ENCODE measurements at regions not wholly inside any gene's neighbourhood (a gene's known extent, or its start where the extent isn't known, plus 50 kb on each side); places are given as distances from the start of the nearest gene placed in this dataset.

DNA sequence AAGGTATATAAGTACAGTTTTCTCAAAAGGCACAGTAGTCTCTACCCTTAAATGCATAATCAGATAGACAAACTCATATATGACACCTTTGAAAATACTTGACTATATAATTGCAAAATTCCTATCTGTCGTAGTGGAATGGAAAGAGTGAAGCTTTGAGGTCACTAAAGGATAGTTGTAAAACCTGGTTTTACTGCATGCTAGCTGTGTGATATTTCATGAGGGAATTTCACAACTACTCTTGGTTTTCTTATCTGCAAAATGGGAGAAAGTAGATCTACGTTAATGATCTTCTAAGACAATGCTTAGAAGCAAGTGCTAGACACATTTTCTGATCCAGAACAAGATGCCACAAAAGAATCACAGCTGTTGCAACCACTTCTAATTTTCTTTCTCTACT lies 332.2 kb downstream of the AASDHPPT start:
- no peak for DNase-seq (ENCODE audit: insufficient read length, low spot score)
- TF ChIP-seq, protein P1, sequence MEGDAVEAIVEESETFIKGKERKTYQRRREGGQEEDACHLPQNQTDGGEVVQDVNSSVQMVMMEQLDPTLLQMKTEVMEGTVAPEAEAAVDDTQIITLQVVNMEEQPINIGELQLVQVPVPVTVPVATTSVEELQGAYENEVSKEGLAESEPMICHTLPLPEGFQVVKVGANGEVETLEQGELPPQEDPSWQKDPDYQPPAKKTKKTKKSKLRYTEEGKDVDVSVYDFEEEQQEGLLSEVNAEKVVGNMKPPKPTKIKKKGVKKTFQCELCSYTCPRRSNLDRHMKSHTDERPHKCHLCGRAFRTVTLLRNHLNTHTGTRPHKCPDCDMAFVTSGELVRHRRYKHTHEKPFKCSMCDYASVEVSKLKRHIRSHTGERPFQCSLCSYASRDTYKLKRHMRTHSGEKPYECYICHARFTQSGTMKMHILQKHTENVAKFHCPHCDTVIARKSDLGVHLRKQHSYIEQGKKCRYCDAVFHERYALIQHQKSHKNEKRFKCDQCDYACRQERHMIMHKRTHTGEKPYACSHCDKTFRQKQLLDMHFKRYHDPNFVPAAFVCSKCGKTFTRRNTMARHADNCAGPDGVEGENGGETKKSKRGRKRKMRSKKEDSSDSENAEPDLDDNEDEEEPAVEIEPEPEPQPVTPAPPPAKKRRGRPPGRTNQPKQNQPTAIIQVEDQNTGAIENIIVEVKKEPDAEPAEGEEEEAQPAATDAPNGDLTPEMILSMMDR (IDR thresholded peaks at IDR 0.05; ENCODE audit: insufficient read depth, missing control alignments): no peak
- FAIRE-seq: no peak

DNA sequence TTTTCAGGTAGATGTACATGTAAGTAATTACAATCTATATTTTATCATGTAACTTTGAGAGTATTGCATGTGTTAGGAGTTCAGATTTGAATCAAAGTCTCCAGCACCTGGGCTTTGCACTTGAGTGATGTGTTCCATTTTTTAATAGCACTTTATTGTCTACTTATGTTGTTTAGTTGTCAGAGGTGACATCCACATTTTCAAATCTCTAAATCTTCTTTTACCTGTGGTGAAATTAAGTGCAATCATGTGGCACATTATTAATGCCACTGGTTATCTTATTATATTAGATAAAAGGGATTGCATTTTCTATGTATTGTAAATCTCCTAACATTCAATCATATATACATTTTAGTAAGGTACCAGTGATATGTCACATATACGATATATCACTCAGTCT lies 333.4 kb downstream of the AASDHPPT start:
- no peak for FAIRE-seq
- DNase-seq (ENCODE audit: insufficient read length, low spot score): no peak
- TF ChIP-seq, protein P1 (IDR thresholded peaks at IDR 0.05; ENCODE audit: insufficient read depth, missing control alignments): no peak

DNA sequence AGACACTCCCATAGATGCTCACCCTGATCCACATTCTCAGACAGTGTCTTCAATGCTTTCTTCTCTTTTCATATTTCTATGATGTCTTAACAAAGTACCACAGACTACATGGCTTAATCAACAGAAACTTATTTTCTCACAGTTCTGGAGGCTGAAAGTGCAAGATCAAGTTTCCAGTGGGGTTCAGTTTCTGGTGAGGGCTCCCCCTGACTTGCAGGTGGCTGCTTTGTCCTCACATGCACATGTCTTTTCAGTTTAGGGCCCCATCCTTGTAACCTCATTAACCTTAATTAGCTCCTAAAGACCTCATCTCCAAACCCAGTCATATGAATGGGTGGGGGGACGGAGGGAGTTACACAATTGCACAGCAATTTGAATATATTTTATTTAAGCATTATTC lies 335.8 kb downstream of the AASDHPPT start:
- TF ChIP-seq, protein P1 (IDR thresholded peaks at IDR 0.05; ENCODE audit: insufficient read depth, missing control alignments): no peak
- FAIRE-seq (no peak), DNase-seq (ENCODE audit: insufficient read length, low spot score) (no peak)

DNA sequence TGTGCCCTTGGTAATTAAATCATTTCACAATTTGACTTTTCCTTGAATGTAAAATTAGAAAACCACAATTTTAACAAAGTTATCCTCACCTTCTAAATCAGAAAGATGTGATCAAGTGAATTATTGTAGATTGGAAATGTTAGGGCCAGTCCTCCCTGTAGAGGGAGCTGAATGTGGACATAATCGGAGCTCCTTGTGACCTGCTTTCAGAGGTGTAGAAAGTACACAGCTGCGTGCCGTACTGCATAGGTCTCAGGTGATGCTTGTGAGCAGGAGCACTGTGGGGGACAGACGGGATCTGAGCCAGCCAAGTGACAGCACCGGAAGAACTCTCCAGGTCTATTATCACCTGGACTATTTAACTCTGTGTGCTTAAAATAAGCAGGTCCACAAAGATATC lies 338.0 kb downstream of the AASDHPPT start:
- DNase-seq (ENCODE audit: insufficient read length, low spot score) (no peak), FAIRE-seq (no peak)
- TF ChIP-seq, protein P1 (IDR thresholded peaks at IDR 0.05; ENCODE audit: insufficient read depth, missing control alignments): no peak

DNA sequence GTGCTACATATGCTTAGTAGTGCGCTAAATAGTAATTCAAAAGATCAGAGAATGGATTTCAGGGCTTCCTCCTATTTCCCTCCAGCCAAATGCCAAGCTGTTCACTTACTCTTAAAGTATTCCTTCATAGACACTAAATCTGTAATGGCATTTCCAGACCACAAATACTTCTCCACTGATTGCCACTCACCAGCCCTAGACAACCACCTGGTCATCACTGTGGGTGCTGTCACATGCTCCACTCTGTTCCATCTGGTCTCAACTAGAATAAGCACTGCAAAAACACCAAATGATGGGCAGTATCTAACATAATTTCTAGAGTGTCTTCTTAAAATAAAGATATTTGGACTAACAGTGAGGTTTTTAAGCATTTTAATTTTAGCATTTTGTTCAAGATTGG lies 341.3 kb downstream of the AASDHPPT start:
- TF ChIP-seq, protein P1 (IDR thresholded peaks at IDR 0.05; ENCODE audit: insufficient read depth, missing control alignments): no peak
- DNase-seq (ENCODE audit: insufficient read length, low spot score): no peak
- FAIRE-seq: no peak

DNA sequence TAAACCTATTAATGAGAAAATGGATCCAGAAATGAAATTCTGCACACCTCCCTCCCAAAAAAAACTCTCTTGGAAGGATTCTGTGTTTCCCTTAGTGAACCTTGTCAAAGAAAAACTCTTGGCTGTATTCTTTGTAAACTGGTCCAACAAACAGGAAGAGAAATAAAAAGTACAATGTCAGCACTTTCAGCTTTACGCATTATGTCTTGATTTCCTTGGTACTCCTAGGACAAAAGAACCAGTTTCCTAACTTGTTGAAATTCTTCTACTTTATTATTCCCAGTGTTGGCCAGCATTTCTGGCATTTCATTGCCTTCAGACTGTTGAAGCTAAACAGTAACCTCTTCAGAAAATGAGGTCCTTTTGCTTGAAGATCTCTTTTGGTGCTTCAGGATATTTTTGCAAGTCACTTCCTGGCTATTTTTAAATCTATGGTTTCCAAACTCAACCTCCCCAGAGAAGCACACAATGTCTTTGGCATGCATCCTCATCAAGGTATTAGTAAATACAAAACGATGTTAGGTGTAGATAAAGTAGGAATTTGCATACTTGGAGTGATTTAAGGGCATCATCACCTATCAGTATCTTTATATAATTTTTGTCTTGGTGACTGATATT lies 342.7 kb downstream of the AASDHPPT start:
- TF ChIP-seq, protein P1 (IDR thresholded peaks at IDR 0.05; ENCODE audit: insufficient read depth, missing control alignments): no peak
- DNase-seq (ENCODE audit: insufficient read length, low spot score): no peak
- no peak for FAIRE-seq

DNA sequence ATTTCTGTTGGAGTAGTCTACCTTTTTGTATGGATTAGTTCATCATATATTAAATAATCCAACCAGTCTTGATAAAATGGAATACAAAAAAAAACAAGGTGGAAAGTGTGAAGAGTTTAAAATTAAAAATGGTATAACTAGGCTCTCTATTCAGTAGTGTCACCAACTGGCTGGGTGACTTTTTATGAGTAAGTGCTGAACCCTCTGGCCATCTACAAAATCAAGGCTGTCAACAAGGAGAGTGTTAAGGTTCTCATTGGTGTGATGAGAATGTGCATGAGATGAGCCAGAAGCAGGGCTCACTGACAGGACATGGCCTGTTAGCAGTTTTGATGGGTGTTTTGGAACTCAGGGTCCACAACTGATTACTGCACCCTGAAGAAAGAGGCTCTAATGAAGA lies 343.2 kb downstream of the AASDHPPT start:
- no peak for FAIRE-seq
- no peak for DNase-seq (ENCODE audit: insufficient read length, low spot score)
- TF ChIP-seq, protein P1 (IDR thresholded peaks at IDR 0.05; ENCODE audit: insufficient read depth, missing control alignments): no peak
